ENCODE measurements at regions not wholly inside any gene's neighbourhood (a gene's known extent, or its start where the extent isn't known, plus 50 kb on each side); places are given as distances from the start of the nearest gene placed in this dataset.

DNA sequence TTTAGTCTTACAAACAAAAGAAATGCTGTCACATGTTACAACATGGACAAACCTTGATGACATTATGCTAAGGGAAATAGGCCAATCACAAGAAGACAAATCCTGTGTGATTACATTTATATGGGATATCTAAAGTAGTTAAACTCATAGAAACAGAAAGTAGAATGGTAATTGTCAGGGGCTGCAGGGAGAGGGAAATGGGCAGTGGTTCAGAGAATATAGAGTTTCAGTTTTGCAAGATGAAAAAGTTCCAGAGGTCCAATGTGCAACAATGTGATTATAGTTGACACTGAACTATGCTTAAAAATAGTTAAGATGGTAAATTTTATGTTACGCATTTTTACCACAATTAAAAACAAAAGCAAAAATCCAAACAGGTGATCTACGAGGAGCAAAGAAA is 265.5 kb downstream of the NDUFS4 start:
- no peak for DNase-seq (ENCODE audit: extremely low read depth, low read depth)
- TF ChIP-seq, protein P1, sequence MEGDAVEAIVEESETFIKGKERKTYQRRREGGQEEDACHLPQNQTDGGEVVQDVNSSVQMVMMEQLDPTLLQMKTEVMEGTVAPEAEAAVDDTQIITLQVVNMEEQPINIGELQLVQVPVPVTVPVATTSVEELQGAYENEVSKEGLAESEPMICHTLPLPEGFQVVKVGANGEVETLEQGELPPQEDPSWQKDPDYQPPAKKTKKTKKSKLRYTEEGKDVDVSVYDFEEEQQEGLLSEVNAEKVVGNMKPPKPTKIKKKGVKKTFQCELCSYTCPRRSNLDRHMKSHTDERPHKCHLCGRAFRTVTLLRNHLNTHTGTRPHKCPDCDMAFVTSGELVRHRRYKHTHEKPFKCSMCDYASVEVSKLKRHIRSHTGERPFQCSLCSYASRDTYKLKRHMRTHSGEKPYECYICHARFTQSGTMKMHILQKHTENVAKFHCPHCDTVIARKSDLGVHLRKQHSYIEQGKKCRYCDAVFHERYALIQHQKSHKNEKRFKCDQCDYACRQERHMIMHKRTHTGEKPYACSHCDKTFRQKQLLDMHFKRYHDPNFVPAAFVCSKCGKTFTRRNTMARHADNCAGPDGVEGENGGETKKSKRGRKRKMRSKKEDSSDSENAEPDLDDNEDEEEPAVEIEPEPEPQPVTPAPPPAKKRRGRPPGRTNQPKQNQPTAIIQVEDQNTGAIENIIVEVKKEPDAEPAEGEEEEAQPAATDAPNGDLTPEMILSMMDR (IDR thresholded peaks at IDR 0.05; ENCODE audit: low read depth, low read length, missing control alignments), result no peak
- H3K4me3 ChIP-seq (replicated peaks; ENCODE audit: low read depth, low read length), result no peak overlapping the region

DNA sequence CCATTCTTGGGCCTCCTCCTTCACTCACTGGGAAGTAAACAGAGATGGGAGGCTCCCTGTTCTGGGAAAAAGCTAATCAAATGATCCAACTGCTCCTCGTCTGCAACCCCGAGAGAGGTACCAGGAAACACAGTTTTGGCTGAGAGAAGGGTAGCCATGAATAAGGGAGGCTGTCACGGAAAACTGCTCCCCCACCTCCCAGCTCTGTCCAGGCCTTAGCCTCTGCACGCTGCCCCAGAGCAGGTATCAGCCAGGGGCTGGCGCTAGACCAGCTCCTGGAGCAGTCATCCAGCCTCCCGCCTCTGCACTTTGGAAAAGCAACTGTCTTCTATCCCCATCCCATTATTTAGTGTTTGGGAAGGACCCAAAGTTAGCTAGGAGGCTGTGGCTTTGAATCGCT is 266.1 kb downstream of the NDUFS4 start:
- no peak for DNase-seq (ENCODE audit: extremely low read depth, low read depth)
- no peak overlapping the region for H3K4me3 ChIP-seq (replicated peaks; ENCODE audit: low read depth, low read length)
- TF ChIP-seq, protein P1 (IDR thresholded peaks at IDR 0.05; ENCODE audit: low read depth, low read length, missing control alignments), result no peak

DNA sequence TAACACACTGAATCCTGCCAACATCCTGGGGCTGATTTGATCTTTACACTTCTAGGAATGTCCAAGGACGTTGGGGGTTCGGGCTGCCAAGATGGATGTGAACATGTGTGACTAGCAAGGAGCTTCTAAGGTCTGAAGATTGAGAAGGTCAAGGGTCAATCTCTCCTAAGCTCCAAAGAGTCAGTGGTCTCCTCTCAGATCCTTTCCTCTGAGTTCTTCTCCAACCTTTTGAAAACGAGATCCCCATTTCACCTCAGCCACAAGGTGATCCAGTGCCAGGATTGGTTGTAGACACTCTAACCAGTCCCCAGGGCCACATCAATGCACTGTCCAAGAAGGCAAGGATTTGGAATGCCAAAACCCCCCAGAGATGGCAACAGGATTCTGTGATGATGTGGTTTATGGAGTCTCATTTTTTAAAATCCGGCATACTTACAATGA is 266.8 kb downstream of the NDUFS4 start:
- DNase-seq (ENCODE audit: extremely low read depth, low read depth), result no peak
- no peak overlapping the region for H3K4me3 ChIP-seq (replicated peaks; ENCODE audit: low read depth, low read length)
- TF ChIP-seq, protein P1 (IDR thresholded peaks at IDR 0.05; ENCODE audit: low read depth, low read length, missing control alignments), result no peak

DNA sequence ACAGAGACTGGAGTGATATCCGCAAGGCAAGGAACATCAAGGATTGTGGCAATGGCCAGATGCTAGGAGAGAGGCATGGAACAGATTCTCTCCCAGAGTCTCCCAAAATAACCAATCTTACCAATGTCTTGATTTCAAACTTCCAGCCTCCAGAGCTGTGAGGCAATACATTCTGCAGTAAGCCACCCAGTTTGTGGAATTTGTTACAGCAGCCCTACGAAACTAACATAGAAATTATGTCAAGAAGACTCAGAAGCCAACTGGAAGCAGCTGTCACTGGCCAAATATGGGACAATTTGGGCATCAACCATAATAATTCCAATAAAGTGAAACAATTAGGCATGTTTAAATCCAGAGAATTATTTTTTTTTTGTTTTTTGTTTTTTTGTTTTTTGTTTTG is 271.1 kb downstream of the NDUFS4 start:
- DNase-seq (ENCODE audit: extremely low read depth, low read depth), result no peak
- TF ChIP-seq, protein P1 (IDR thresholded peaks at IDR 0.05; ENCODE audit: low read depth, low read length, missing control alignments), result no peak
- H3K4me3 ChIP-seq (replicated peaks; ENCODE audit: low read depth, low read length), result no peak overlapping the region

Data from HFF-Myc (cell line).